SKM-1 treated with dmso at 0.1 percent for 144 hours (cell line): ENCODE measurements at regions not wholly inside any gene's neighbourhood (a gene's known extent, or its start where the extent isn't known, plus 50 kb on each side); places are given as distances from the start of the nearest gene placed in this dataset.
"Not testable (repeated sequence)": the region's sequence is repeated elsewhere in the genome, so short reads cannot be mapped to it uniquely, and the experiment has no call there.

Experiments used
- DNase-seq: peaks from one replicate; lab custom pipeline; 2025; ENCODE audit not compliant: unreplicated experiment; lab: John Stamatoyannopoulos, UW

- no peak for DNase-seq
Measured at GRCh38 chr2:153420394-153420793, 58.2 kb downstream of the RPRM start.

DNA sequence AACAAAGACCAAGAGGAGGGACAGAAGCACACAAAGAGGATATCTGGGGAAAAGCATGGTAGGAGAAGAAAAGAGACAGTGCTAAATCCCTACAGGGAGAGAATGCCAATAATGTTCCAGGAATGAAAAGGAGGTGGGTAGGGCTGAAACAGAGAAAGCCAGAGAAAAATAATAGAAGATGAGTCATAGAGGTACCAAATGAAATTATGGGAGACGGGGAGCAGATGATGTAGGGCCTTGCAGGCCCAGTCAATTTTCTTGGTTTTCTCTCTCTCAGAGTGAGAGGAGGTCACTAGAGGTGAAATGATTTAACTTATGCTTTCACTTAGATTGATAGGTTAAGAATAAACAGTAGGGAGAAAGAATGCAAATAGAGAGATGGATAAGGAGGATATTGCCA, 61.5 kb downstream of the RPRM start:
- DNase-seq = no peak

- DNase-seq = no peak
Measured at GRCh38 chr2:153416071-153416470, 62.5 kb downstream of the RPRM start.

DNA sequence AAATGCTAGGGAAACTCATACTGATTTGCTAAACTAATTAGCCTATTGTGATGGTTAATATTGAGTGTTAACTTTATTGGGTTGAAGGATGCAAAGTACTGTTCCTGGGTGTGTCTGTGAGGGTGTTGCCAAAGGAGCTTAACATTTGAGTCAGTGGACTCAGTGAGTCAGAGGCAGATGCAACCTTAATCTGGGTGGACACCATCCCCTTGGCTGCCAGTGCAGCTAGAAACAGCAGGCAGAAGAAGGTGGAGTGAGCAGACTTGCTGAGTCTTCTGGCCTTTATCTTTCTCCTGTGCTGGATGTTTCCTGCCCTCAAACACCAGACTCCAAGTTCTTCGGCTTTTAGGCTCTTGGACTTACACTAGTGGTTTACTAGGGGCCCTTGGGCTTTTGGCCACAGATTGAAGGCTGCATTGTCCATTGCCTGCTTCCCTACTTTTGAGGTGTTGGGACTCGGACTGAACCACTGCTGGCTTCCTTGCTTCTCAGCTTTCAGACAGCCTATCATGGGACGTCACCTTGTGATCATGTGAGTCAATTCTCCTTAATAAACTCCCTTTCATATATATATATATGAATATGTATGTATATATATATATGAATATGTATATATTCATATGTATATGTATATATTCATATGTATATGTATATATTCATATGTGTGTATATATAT, 69.7 kb downstream of the RPRM start:
- no peak for DNase-seq

DNA sequence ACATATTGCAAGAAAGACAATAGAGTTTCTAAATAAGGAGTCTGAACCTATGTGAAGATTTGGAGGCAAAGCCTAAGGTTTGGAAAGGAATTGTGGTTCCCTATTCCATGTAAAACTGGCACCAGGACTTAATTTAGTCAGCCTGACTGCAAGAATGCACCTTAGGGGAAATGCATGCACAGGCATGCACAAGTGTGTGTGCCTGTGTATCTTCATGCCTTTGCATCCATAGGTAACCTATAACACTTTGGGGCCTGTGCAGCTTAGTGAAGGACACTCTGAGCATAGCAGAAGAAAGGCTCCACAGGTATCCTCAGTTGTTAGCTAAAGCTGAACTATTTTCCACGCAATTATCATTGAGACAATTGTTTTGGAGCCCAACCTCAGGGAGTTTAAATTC, 73.4 kb downstream of the RPRM start:
- DNase-seq = no peak

DNA sequence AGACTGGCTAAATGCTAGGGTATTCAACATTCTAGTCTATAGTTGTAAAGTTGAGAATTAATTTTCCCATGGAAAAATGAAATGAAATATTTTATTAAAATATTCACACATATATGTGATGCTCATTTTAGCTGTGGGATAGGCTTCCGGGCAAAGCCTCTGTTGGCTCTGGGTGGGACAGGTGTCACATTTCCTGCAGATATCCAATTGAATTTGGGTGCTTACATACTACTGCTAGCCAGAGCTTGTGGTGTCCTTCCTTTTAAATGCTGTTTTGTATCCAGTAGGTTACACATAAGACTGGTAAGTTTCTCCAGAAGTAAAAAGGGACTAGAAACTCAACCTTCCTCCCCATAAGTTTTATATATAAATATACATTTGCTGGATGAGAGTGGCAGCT, 73.8 kb downstream of the RPRM start:
- no peak for DNase-seq

- DNase-seq = no peak
Measured at GRCh38 chr2:153403940-153404339, 74.6 kb downstream of the RPRM start.

GRCh38 chr2:153403352-153403751, 75.2 kb downstream of the RPRM start:
- not testable (repeated sequence) for DNase-seq

GRCh38 chr2:153394686-153395085, 83.9 kb downstream of the RPRM start:
- no peak for DNase-seq

GRCh38 chr2:153394247-153394646, 84.3 kb downstream of the RPRM start:
- DNase-seq = no peak

DNA sequence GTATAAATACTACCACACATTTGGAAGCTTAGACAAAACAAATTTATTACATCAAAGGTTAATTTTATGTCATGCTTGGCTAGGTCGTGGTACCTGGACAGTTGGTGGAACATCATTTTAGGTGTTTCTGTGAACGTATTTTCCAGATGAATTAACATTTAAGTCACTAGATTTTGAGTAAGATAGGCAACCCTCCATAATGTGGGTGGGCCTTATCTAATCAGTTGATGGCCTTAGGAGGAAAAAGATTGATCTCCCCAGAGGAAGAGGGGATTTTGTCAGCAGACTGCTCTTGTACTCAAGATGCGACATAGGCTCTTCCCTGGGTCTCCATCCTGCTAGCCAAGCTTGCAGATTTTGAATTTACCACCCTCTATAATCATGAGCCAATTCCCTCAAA, 85.0 kb downstream of the RPRM start:
- DNase-seq = no peak

DNA sequence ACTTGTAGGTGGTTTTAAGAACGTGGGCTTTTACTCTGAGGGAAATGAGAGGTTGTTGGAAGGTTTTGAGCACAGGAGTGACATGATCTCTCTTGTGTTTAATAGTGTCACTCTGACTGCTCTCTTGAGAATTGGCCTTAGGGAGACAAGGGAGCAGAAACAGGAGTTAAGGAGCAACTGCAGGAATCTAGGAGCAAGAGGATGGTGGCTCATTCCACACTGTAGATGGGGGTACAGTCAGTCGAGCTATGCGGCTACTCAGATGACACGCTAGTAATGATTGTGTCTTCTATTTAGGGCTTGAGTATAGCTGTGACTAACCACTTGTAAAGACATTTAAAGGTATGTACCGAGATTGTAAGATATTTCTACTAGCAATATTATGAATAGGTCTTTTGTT, 87.4 kb downstream of the RPRM start:
- no peak for DNase-seq

DNA sequence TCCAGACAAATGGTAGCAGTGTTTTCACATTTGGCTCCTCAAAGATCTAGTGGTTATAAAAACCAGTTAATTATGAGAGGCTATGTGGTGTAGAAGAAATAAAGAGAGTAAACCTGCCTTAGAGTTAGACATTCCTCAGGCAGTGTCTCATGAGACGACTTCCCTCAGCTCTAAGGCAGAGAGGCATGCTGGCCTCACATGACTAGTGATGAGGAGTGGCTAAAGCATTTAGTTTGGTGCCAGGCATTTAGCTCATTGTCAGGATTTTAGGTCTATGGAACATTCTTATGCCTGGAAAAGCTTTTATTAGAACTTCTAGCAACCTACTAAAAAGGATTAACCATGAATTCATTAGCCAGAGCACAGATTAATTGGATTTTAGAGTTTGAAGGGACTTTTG, 90.3 kb downstream of the RPRM start:
- DNase-seq = no peak

DNA sequence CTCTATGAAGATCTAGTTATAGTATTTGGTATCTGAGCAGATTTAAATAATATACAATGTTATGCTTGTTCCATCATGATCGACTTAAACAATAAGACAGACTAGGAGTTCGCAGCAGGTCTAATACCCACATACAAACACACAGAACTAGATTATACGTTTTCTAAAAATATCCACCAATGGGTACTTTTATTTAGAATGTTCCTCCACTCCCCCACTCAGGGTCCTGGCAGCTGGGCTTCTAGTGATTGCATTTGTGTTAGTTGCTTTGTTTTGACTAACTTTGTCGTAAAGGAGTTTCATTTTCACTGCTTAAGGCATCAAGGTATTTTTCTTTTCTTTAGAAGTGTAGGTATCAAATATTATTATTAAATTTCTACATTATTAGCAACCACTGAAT, 91.4 kb downstream of the RPRM start:
- DNase-seq = no peak

- DNase-seq = no peak
Measured at GRCh38 chr2:153386481-153386897, 92.1 kb downstream of the RPRM start.

GRCh38 chr2:153373510-153374279, 104.9 kb downstream of the RPRM start:
- DNase-seq = no peak

DNA sequence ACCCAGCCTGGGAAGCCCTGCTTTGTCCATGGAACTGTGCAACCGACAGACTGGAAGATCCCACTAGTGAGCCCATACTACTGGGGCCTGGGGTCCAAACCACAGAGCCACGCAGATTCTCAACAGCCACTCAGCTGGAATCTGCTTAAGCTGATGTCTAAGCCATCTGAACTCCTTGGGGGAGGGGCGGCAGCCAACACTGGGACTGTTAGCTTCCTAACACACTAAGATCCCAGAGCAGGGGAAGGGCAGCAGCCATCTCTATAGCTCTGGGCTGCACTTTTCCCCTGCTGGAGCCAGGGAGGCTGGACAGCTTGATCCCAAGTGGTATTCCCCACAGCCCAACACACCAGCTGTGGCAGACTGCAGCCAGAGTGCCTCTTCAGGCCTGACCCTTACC, 118.3 kb downstream of the RPRM start:
- DNase-seq = no peak

GRCh38 chr2:153354377-153354776, 124.2 kb downstream of the RPRM start:
- DNase-seq = no peak

GRCh38 chr2:153349603-153350002, 129.0 kb downstream of the RPRM start:
- DNase-seq = no peak

- DNase-seq = no peak
Measured at GRCh38 chr2:153347818-153348495, 130.6 kb downstream of the RPRM start.

DNA sequence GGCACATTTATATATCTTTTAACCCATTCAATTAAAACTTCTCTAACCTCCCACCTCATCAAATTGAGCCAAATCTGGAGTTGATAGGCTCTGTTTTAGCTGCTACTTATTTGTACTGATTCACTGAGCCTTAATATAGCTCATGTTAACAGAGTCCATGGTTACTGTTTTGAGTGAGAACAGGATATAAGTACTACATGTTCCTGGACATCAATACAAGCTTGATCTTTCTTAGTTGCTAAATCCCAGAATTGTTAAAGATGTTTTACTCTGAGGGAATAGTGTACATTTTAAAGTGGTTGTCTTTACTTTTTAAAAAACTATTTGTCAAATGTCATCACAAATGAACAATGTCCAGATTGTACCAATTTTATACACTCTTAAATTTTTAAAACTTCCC, 157.7 kb downstream of the RPRM start:
- no peak for DNase-seq

DNA sequence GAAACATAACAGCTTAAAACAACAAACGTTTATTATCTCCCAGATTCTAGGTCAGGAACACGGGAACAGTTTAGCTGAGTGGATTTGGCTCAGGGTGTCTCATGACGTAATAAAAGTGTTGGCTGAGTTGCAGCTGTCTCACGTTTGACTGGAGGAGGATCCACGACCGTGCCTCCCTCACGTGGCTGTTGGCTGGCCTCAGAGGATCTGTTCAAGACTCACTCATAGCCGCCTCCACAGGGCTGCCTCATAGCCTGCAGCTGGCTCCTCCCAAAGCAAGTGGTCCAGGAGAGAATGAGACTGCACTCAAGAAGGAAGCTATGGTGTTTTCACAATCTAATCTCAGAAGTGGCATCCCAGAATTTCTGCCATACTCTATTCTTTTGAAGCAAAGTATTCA, 167.1 kb downstream of the RPRM start:
- no peak for DNase-seq
